ENCODE measurements at regions not wholly inside any gene's neighbourhood (a gene's known extent, or its start where the extent isn't known, plus 50 kb on each side); places are given as distances from the start of the nearest gene placed in this dataset.

GRCh38 chr18:78726326-78727056 lies 253.1 kb upstream of the SALL3 start:
- DNase-seq, result no peak

GRCh38 chr18:78727057-78727739 lies 252.4 kb upstream of the SALL3 start:
- no peak for DNase-seq

GRCh38 chr18:78727877-78728783 lies 251.5 kb upstream of the SALL3 start:
- DNase-seq, result no peak

GRCh38 chr18:78728784-78729467 lies 250.7 kb upstream of the SALL3 start:
- DNase-seq, result no peak

GRCh38 chr18:78730546-78730945 lies 249.1 kb upstream of the SALL3 start:
- no peak for DNase-seq

- no peak for DNase-seq
These were observed 248.6 kb upstream of the SALL3 start for GRCh38 chr18:78731016-78731397.

- DNase-seq, result no peak
These were observed 248.1 kb upstream of the SALL3 start for GRCh38 chr18:78731398-78732032.

- DNase-seq, result no peak
These were observed 247.1 kb upstream of the SALL3 start for GRCh38 chr18:78732273-78733210.

- DNase-seq, result no peak
These were observed 245.6 kb upstream of the SALL3 start for GRCh38 chr18:78733762-78734613.

- no peak for DNase-seq
These were observed 245.0 kb upstream of the SALL3 start for GRCh38 chr18:78734614-78734945.

GRCh38 chr18:78735131-78736014 lies 244.2 kb upstream of the SALL3 start:
- no peak for DNase-seq

GRCh38 chr18:78736015-78736690 lies 243.5 kb upstream of the SALL3 start:
- no peak for DNase-seq

- no peak for DNase-seq
These were observed 242.4 kb upstream of the SALL3 start for GRCh38 chr18:78737006-78737915.

- no peak for DNase-seq
These were observed 241.4 kb upstream of the SALL3 start for GRCh38 chr18:78738076-78738690.

GRCh38 chr18:78739115-78739514 lies 240.5 kb upstream of the SALL3 start:
- no peak for DNase-seq

GRCh38 chr18:78739882-78740677 lies 239.5 kb upstream of the SALL3 start:
- DNase-seq, result no peak

Data from right hindlimb (tissue), 1 donor.